HepG2 (cell line): ENCODE measurements at regions not wholly inside any gene's neighbourhood (a gene's known extent, or its start where the extent isn't known, plus 50 kb on each side); places are given as distances from the start of the nearest gene placed in this dataset.
"Not testable (repeated sequence)": the region's sequence is repeated elsewhere in the genome, so short reads cannot be mapped to it uniquely, and the experiment has no call there.

ENCODE experiments used
- CTCF ChIP-seq: sonication (generic); formaldehyde crosslinking; IDR thresholded peaks from 2 replicates; pipeline ENCODE4 v1.5.0; 2020; ENCODE audit warnings: mild to moderate bottlenecking, missing genetic modification reagents, moderate library complexity
- SIN3A ChIP-seq: IDR thresholded peaks from 2 replicates; pipeline ENCODE4 v1.6.1; 2011; ENCODE audit warnings: low read depth, mild to moderate bottlenecking, control low read depth, low read length, borderline replicate concordance
- ZNF329 ChIP-seq: sonication (generic); formaldehyde crosslinking; IDR thresholded peaks from 2 replicates; pipeline ENCODE4 v1.9.0; 2021; ENCODE audit warnings: low read depth, mild to moderate bottlenecking, missing genetic modification reagents
- ZNF619 ChIP-seq: sonication (generic); formaldehyde crosslinking; IDR thresholded peaks from 2 replicates; pipeline ENCODE4 v1.4.0; 2020; ENCODE audit warnings: mild to moderate bottlenecking, missing genetic modification reagents
- TF ChIP-seq, protein P1 (sequence below): sonication (generic); formaldehyde crosslinking; IDR thresholded peaks from 2 replicates; pipeline ENCODE4 v1.9.0; 2021; ENCODE audit warnings: missing genetic modification reagents, borderline replicate concordance
- TF ChIP-seq, protein P2 (sequence below): sonication (generic); formaldehyde crosslinking; IDR thresholded peaks from 2 replicates; pipeline ENCODE4 v1.4.0; 2020; ENCODE audit warnings: missing genetic modification reagents

DNA sequence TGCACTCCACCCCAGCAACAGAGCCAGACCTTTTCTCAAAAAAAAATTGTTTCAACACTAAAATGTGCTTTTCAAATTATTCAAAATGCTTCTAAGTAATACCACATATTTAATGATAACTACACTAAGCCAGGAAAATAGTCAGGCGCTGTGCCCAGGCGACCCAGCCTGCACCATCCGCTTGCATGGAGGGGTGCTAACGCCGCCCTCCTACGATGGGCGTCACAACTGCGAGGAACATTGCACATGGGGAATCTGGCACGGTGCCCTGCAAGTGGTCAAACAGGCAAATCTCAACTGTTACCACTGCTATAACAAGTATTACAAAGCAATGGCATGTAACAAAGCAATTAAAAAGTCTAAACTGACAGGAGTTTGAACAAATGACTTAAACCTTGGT, 131.7 kb upstream of the PTPN20 start:
- not testable (repeated sequence) for TF ChIP-seq CTCF (CRISPR knock-in tag); SIN3A; ZNF329 (CRISPR knock-in tag); ZNF619
- TF ChIP-seq, protein P1, sequence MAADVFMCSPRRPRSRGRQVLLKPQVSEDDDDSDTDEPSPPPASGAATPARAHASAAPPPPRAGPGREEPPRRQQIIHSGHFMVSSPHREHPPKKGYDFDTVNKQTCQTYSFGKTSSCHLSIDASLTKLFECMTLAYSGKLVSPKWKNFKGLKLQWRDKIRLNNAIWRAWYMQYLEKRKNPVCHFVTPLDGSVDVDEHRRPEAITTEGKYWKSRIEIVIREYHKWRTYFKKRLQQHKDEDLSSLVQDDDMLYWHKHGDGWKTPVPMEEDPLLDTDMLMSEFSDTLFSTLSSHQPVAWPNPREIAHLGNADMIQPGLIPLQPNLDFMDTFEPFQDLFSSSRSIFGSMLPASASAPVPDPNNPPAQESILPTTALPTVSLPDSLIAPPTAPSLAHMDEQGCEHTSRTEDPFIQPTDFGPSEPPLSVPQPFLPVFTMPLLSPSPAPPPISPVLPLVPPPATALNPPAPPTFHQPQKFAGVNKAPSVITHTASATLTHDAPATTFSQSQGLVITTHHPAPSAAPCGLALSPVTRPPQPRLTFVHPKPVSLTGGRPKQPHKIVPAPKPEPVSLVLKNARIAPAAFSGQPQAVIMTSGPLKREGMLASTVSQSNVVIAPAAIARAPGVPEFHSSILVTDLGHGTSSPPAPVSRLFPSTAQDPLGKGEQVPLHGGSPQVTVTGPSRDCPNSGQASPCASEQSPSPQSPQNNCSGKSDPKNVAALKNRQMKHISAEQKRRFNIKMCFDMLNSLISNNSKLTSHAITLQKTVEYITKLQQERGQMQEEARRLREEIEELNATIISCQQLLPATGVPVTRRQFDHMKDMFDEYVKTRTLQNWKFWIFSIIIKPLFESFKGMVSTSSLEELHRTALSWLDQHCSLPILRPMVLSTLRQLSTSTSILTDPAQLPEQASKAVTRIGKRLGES (CRISPR knock-in tag): not testable (repeated sequence)
- TF ChIP-seq, protein P2, sequence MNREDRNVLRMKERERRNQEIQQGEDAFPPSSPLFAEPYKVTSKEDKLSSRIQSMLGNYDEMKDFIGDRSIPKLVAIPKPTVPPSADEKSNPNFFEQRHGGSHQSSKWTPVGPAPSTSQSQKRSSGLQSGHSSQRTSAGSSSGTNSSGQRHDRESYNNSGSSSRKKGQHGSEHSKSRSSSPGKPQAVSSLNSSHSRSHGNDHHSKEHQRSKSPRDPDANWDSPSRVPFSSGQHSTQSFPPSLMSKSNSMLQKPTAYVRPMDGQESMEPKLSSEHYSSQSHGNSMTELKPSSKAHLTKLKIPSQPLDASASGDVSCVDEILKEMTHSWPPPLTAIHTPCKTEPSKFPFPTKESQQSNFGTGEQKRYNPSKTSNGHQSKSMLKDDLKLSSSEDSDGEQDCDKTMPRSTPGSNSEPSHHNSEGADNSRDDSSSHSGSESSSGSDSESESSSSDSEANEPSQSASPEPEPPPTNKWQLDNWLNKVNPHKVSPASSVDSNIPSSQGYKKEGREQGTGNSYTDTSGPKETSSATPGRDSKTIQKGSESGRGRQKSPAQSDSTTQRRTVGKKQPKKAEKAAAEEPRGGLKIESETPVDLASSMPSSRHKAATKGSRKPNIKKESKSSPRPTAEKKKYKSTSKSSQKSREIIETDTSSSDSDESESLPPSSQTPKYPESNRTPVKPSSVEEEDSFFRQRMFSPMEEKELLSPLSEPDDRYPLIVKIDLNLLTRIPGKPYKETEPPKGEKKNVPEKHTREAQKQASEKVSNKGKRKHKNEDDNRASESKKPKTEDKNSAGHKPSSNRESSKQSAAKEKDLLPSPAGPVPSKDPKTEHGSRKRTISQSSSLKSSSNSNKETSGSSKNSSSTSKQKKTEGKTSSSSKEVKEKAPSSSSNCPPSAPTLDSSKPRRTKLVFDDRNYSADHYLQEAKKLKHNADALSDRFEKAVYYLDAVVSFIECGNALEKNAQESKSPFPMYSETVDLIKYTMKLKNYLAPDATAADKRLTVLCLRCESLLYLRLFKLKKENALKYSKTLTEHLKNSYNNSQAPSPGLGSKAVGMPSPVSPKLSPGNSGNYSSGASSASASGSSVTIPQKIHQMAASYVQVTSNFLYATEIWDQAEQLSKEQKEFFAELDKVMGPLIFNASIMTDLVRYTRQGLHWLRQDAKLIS (CRISPR knock-in tag): not testable (repeated sequence)
